ENCODE measurements at regions not wholly inside any gene's neighbourhood (a gene's known extent, or its start where the extent isn't known, plus 50 kb on each side); places are given as distances from the start of the nearest gene placed in this dataset.
"Not testable (repeated sequence)": the region's sequence is repeated elsewhere in the genome, so short reads cannot be mapped to it uniquely, and the experiment has no call there.

GRCh38 chr6:151181706-151182363 lies 57.9 kb upstream of the AKAP12 start:
- intact Hi-C loops (cut with DNase I) = no loop called here

GRCh38 chr6:151182958-151183357 lies 56.8 kb upstream of the AKAP12 start:
- H3K4me3 ChIP-seq; H3K9me3 ChIP-seq; H3K4me1 ChIP-seq; H3K27me3 ChIP-seq (ENCODE audit: insufficient read depth in 3 of 3, low read length in 2 of 3); intact Hi-C loops (cut with DNase I); ATAC-seq; H3K27ac ChIP-seq; DNase-seq; H3K36me3 ChIP-seq (ENCODE audit: insufficient read depth in 1 of 2, low read depth in 1 of 2): not testable (repeated sequence)
- WGBS, 3 donors = 96 to 97% (median 97%) methylated on average over 6 of the region's 6 CpGs

More at GRCh38 chr6:151181706-151182363, 57.9 kb upstream of the AKAP12 start:
- ATAC-seq (no peak), DNase-seq (no peak)
- Histone ChIP-seq H3K36me3 (ENCODE audit: insufficient read depth in 1 of 2, low read depth in 1 of 2) (no peaks in the 10 kb centered on the region), H3K9me3 (no peaks in the 10 kb centered on the region), H3K27ac (no peak overlapping the region), H3K27me3 (ENCODE audit: insufficient read depth in 3 of 3, low read length in 2 of 3) (no peaks in the 10 kb centered on the region), H3K4me3 (no peak overlapping the region), H3K4me1 (no peaks in the 10 kb centered on the region)
- no peak for TF ChIP-seq CTCF (IDR thresholded peaks at IDR 0.05)
- 86 to 100% (median 88%) methylated on average over 2 of the region's 2 CpGs for WGBS, 3 donors

- intact Hi-C loops (cut with DNase I) = no loop called here
- no peak for DNase-seq
- no peak overlapping the region for H3K4me3 ChIP-seq
- H3K4me1 ChIP-seq = no peaks in the 10 kb centered on the region
- TF ChIP-seq CTCF (IDR thresholded peaks at IDR 0.05) = no peak
- H3K9me3 ChIP-seq = no peaks in the 10 kb centered on the region
- no peak for ATAC-seq
- no peaks in the 10 kb centered on the region for H3K36me3 ChIP-seq (ENCODE audit: insufficient read depth in 1 of 2, low read depth in 1 of 2)
- H3K27ac ChIP-seq = no peak overlapping the region
- WGBS, 3 donors = 60 to 75% (median 72%) methylated on average over 3 of the region's 3 CpGs
- H3K27me3 ChIP-seq (ENCODE audit: insufficient read depth in 3 of 3, low read length in 2 of 3) = no peaks in the 10 kb centered on the region
These were observed 54.6 kb upstream of the AKAP12 start for GRCh38 chr6:151185148-151185547.

GRCh38 chr6:151186306-151186705 lies 53.5 kb upstream of the AKAP12 start:
- 37 to 59% (median 50%) methylated on average over 1 of the region's 1 CpG for WGBS, 3 donors
- Histone ChIP-seq H3K27ac (no peak overlapping the region), H3K27me3 (ENCODE audit: insufficient read depth in 3 of 3, low read length in 2 of 3) (no peaks in the 10 kb centered on the region), H3K9me3 (no peaks in the 10 kb centered on the region), H3K4me3 (no peak overlapping the region), H3K4me1 (no peaks in the 10 kb centered on the region), H3K36me3 (ENCODE audit: insufficient read depth in 1 of 2, low read depth in 1 of 2) (no peaks in the 10 kb centered on the region)
- ATAC-seq (no peak), DNase-seq (no peak)
- intact Hi-C loops (cut with DNase I) = no loop called here
- no peak for TF ChIP-seq CTCF (IDR thresholded peaks at IDR 0.05)

- DNase-seq (no peak), ATAC-seq (no peak)
- H3K4me3 ChIP-seq = no peak overlapping the region
- no peaks in the 10 kb centered on the region for H3K27me3 ChIP-seq (ENCODE audit: insufficient read depth in 3 of 3, low read length in 2 of 3)
- 69 to 74% (median 69%) methylated on average over 2 of the region's 2 CpGs for WGBS, 3 donors
- H3K9me3 ChIP-seq = no peaks in the 10 kb centered on the region
- H3K4me1 ChIP-seq = no peaks in the 10 kb centered on the region
- TF ChIP-seq CTCF (IDR thresholded peaks at IDR 0.05) = no peak
- intact Hi-C loops (cut with DNase I) = no loop called here
- no peaks in the 10 kb centered on the region for H3K36me3 ChIP-seq (ENCODE audit: insufficient read depth in 1 of 2, low read depth in 1 of 2)
- no peak overlapping the region for H3K27ac ChIP-seq
These were observed 52.9 kb upstream of the AKAP12 start for GRCh38 chr6:151186804-151187330.

Measured in psoas muscle (tissue), 7 donors.